ACC112 (cell line): ENCODE measurements at regions not wholly inside any gene's neighbourhood (a gene's known extent, or its start where the extent isn't known, plus 50 kb on each side); places are given as distances from the start of the nearest gene placed in this dataset.

Source experiments
- H2AFZ ChIP-seq: fragments of 200-600 bp; sonication (generic); one replicate; pipeline ENCODE4 v1.6.0; 2017; ENCODE audit warnings: antibody characterized with exemption, low read length; ENCODE audit not compliant: unreplicated experiment
- H3K27ac ChIP-seq: fragments of 200-600 bp; sonication (generic); 2 replicates; pipeline ENCODE4 v1.5.1; 2014; ENCODE audit warnings: low read depth, mild to moderate bottlenecking, antibody characterized with exemption, low read length, moderate library complexity
- H3K27me3 ChIP-seq: fragments of 200-600 bp; sonication (generic); 2 replicates; pipeline ENCODE4 v1.6.1; 2014; ENCODE audit warnings: mild to moderate bottlenecking, antibody characterized with exemption, low read length, moderate library complexity, mixed read lengths; ENCODE audit not compliant: insufficient read depth
- H3K36me3 ChIP-seq: fragments of 200-600 bp; sonication (generic); 2 replicates; pipeline ENCODE4 v1.6.1; 2016; ENCODE audit warnings: mild to moderate bottlenecking, antibody characterized with exemption, low read length, moderate library complexity, mixed read lengths; ENCODE audit not compliant: insufficient read depth
- H3K4me1 ChIP-seq: fragments of 200-600 bp; sonication (generic); one replicate; pipeline ENCODE4 v1.6.1; 2016; ENCODE audit warnings: low read length, mixed read lengths; ENCODE audit not compliant: insufficient read depth, unreplicated experiment, control insufficient read depth
- H3K4me3 ChIP-seq: fragments of 200-600 bp; sonication (generic); 2 replicates; pipeline ENCODE4 v1.5.1; 2014; ENCODE audit warnings: mild to moderate bottlenecking, low read depth, low read length
- H3K79me2 ChIP-seq: fragments of 200-600 bp; sonication (generic); one replicate; pipeline ENCODE4 v1.6.0; 2016; ENCODE audit warnings: low read length; ENCODE audit not compliant: control insufficient read depth, unreplicated experiment, insufficient read depth

DNA sequence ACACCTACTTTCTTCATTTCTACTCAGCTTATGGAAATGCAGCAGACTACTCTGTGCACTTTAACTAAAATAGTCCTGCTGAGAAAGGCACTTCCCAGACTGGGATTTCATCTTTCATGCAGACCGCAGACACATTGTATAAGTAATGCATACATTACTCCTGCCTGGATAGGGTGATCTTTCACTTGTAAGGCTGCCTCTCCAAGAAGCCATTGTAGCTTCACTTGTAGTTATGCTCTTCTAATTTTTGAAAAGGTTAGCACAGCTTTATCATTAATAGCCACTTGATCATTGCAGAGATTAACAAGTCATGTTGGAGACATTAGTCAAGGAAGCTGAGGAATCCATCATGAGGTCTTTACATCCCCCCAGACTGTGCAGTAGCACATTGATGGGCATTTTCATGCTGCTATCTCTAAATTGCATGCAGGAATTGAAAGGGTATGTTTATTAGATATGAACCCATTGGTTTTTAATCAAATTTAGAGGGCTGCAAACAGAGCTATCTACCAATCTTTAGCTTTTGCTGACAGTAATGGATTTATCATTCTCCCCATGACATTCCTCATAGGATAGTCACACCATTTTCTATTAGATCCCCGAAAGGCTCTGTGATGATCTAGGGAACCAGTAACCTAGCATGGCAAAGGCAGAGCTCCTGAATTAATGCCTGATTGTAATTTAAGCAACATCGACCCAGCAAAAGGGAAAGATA is 1074.7 kb upstream of the NXPH2 start:
- H3K4me3 ChIP-seq = no peak overlapping the region
- H3K79me2 ChIP-seq = no peaks in the 10 kb centered on the region
- H3K4me1 ChIP-seq = no peaks in the 10 kb centered on the region
- no peaks in the 10 kb centered on the region for H3K36me3 ChIP-seq
- no peak overlapping the region for H3K27ac ChIP-seq
- H2AFZ ChIP-seq = no peak overlapping the region
- no peaks in the 10 kb centered on the region for H3K27me3 ChIP-seq

DNA sequence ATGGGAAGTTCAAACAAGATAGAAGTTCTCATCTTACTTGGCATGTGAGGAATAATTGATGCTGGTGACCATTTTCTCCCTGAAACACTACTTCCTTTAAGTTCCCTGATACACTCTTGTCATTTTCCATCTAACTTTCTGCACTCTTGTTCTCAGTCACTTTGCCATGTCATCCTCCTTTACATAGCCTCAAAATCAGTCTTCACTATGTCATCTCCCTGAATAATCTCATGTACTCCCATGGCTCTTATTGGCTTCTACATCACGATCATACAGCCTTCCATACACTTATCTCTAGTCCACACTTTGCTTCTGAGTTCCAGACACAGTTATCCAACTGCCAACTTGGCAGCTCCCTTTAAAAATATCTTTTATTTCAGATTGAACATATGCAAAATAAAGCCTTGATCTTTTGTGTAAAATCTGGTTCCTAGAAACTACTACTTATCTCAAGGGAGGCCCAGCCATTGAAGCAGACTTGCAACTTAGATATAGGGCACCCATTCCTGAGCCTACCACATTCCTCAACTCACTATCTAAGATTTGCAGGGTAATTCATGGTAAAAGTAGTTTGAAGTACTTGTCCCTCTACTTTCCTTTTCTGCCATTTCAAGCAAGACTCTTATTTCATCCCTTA is 1070.2 kb upstream of the NXPH2 start:
- H2AFZ ChIP-seq = no peak overlapping the region
- H3K79me2 ChIP-seq = no peaks in the 10 kb centered on the region
- H3K36me3 ChIP-seq = no peaks in the 10 kb centered on the region
- peak overlapping the region; percentile 62; the same call in 1 of the 2 replicates for H3K4me3 ChIP-seq
- H3K4me1 ChIP-seq = no peaks in the 10 kb centered on the region
- no peaks in the 10 kb centered on the region for H3K27me3 ChIP-seq
- no peak overlapping the region for H3K27ac ChIP-seq

DNA sequence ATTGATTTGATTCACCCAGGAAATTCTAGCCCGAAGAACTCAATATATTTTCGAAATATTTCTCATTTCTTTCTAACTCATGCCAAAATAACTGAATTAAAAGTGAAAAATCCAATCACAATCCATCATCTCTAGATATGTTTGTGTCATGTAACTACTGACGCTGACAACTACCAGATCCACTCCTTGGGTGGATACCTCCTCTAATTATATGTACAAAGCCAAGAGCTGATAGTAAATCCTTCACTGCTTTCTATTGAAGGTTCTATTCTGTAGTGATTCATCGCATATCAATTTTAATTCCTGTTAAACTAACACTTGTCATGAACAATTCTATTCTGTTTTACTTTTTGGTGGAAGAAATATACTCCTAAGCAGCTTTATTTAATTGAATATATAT is 1056.6 kb upstream of the NXPH2 start:
- Histone ChIP-seq H2AFZ (no peak overlapping the region), H3K4me1 (no peaks in the 10 kb centered on the region), H3K27me3 (no peaks in the 10 kb centered on the region), H3K79me2 (no peaks in the 10 kb centered on the region), H3K4me3 (no peak overlapping the region), H3K27ac (no peak overlapping the region), H3K36me3 (no peaks in the 10 kb centered on the region)

DNA sequence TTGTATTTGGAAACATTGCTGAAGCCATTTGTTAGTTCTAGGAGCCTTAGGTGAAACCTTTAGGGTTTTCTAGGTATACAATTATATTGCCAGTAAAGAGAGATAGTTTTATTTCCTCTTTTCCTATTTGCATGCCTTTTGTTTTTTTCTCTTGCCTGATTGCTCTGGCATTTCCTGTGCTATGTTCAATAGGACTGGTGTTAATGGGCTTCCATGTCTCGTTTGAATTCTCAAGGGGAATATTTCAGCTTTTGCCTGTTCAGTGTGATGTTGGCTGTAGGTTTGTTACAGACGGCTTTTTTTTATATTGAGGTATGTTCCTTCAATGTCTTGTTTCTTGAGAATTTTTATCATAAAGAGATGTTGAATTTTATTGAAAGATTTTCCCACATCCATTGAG is 1054.9 kb upstream of the NXPH2 start:
- no peaks in the 10 kb centered on the region for H3K27me3 ChIP-seq
- no peaks in the 10 kb centered on the region for H3K79me2 ChIP-seq
- H3K4me3 ChIP-seq = no peak overlapping the region
- no peak overlapping the region for H2AFZ ChIP-seq
- H3K36me3 ChIP-seq = no peaks in the 10 kb centered on the region
- no peaks in the 10 kb centered on the region for H3K4me1 ChIP-seq
- H3K27ac ChIP-seq = no peak overlapping the region

DNA sequence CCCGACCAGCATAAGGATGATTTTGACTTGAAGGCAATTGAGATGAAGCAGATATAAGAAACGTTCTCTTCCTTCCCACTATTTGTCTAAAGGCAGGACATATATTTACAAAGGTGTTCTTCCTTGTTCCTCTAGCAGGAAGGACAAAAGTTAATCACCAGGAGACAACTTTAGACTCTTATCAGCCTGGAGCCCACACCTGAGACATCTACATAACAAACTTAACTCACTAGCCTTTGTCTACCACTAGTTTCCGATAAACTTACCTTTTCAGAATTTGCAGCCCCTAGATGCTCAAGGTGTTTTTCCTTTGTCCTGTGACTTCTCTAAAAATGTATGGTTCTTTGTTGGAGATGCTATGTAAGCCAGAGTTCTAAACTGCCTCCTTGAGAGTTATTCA is 1047.8 kb upstream of the NXPH2 start:
- Histone ChIP-seq H3K36me3 (no peaks in the 10 kb centered on the region), H3K4me1 (no peaks in the 10 kb centered on the region), H2AFZ (no peak overlapping the region), H3K27ac (no peak overlapping the region), H3K79me2 (no peaks in the 10 kb centered on the region), H3K4me3 (no peak overlapping the region), H3K27me3 (no peaks in the 10 kb centered on the region)

DNA sequence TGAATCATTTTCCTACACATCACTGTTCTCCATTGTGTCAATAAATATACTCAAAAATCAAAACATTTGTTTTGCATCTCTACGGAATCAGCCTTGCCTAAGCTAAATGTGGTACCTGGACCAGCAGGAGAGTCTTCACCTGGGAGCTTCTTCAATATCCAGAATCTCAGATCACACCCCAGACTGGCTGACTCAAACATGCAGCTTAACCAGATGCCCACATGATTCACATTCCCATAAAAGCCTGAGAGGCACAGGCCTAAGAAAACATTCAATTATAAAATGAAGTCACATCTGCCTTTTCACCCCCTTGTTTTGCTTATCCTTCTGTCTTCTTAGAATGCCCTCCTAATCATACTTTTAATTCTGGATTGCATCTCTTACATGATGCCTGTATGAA is 1045.5 kb upstream of the NXPH2 start:
- H3K36me3 ChIP-seq = no peaks in the 10 kb centered on the region
- no peak overlapping the region for H3K4me3 ChIP-seq
- no peaks in the 10 kb centered on the region for H3K27me3 ChIP-seq
- H3K79me2 ChIP-seq = no peaks in the 10 kb centered on the region
- no peak overlapping the region for H3K27ac ChIP-seq
- H3K4me1 ChIP-seq = no peaks in the 10 kb centered on the region
- H2AFZ ChIP-seq = no peak overlapping the region

DNA sequence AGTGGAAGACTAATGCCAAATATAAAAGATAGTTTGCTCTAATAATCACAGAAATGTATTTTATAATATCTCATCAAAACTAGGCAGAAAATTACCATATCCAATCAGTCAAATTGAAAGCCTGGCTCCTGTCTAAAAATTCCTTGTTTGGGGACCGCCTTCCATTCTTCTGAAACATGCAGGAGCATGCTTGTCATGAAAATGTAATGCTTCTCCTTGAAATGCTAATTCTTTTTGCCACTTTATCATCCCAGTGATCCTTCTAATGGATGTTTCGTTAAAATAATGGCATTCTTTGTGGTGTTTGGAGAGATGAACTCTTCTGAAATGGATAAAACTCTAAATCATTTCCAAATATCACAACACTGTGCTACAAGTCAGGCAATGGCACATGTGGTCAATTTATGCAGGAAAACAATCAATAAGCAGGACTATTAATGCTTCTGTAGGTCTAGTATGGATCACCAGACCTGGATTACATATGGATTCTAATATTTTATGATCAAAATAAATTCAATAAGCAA is 1039.1 kb upstream of the NXPH2 start:
- Histone ChIP-seq H3K79me2 (no peaks in the 10 kb centered on the region), H3K27ac (no peak overlapping the region), H3K4me3 (no peak overlapping the region), H3K36me3 (no peaks in the 10 kb centered on the region), H3K27me3 (no peaks in the 10 kb centered on the region), H3K4me1 (no peaks in the 10 kb centered on the region), H2AFZ (no peak overlapping the region)

DNA sequence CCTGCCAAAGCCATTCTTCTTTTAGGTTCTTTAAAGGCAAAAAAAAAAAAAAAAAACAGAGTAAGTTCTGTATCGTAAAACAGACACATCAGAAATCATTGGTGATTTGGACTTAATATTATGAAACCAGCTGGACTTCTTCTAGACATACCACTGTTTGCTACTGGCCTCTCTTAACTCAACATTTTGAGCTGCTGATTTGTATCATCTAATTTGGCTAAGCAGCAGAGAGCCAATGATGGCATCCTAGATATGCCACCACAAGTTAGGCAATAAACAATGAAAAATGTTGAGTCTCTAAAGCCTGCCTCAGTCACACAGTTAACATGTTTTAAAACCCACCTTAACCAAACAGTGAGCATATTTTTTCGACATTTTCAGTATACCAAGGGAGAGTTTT is 1034.3 kb upstream of the NXPH2 start:
- Histone ChIP-seq H3K4me1 (no peaks in the 10 kb centered on the region), H2AFZ (no peak overlapping the region), H3K27ac (no peak overlapping the region), H3K79me2 (no peaks in the 10 kb centered on the region), H3K36me3 (no peaks in the 10 kb centered on the region), H3K27me3 (no peaks in the 10 kb centered on the region), H3K4me3 (no peak overlapping the region)

DNA sequence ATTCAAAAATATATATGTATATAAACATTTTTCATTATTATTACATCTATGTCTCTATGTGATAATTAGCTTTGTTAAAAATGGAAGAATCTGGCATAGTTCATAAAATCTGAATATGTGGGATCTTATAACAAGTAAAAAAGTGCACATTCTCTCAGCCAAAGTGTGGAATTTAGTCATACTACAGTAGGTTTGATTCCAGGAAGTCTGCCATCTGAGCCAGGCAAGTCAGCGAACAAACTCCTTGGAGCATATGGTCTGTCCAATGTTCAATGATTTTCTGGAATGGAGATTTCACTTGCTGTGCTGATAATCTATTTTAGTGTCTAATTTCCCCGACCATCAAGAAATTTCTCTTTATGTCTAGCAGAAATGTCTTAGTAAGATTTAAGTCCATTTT is 1033.2 kb upstream of the NXPH2 start:
- Histone ChIP-seq H3K4me3 (no peak overlapping the region), H3K27ac (no peak overlapping the region), H3K4me1 (no peaks in the 10 kb centered on the region), H3K27me3 (no peaks in the 10 kb centered on the region), H3K36me3 (no peaks in the 10 kb centered on the region), H3K79me2 (no peaks in the 10 kb centered on the region), H2AFZ (no peak overlapping the region)

DNA sequence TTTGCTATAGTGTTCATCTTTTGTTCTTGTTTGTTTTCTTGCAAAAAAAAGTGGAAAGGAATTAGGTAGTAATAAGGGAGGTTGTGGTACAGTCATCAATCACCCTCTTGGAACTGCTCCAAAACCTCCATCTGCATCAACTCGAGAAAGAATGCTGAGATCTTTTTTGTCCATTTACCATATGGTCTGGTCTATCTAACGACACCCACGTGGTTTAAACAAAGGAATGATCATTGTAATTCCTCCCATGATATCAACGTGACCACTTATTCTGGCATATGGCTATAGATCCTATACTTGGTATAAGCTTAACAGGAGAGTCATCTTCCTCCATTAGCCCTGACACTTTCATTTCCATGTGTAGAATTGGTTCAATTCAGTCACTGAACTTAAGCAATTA is 1025.3 kb upstream of the NXPH2 start:
- Histone ChIP-seq H2AFZ (no peak overlapping the region), H3K4me1 (no peaks in the 10 kb centered on the region), H3K27ac (no peak overlapping the region), H3K4me3 (no peak overlapping the region), H3K27me3 (no peaks in the 10 kb centered on the region), H3K36me3 (no peaks in the 10 kb centered on the region), H3K79me2 (no peaks in the 10 kb centered on the region)

DNA sequence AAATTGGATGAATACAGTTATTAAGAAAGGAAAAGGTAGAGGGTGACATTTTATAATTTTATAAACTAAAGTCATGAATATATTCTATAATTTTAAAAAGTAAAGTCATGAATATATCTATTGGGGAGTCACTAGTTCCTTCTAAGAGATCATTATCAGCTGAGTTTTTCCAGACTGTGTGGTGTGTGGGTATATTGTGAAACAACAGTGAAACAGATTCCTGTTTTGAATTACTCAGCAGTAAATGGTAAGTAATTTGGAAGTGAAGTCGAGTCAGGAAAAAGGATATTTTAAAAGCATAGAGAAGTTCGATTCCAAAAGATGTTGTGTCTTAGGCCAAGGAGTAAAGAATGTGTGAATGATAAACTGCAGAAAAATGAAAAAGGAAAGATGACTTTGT is 1018.2 kb upstream of the NXPH2 start:
- Histone ChIP-seq H3K27ac (no peak overlapping the region), H3K27me3 (0 out of 2 replicates have a peak, but pooled peaks cover 1% of the 10 kb centered on the region), H3K79me2 (no peaks in the 10 kb centered on the region), H3K4me3 (no peak overlapping the region), H3K4me1 (no peaks in the 10 kb centered on the region), H2AFZ (no peak overlapping the region), H3K36me3 (no peaks in the 10 kb centered on the region)
